ENCODE measurements at regions not wholly inside any gene's neighbourhood (a gene's known extent, or its start where the extent isn't known, plus 50 kb on each side); places are given as distances from the start of the nearest gene placed in this dataset.
"Not testable (repeated sequence)": the region's sequence is repeated elsewhere in the genome, so short reads cannot be mapped to it uniquely, and the experiment has no call there.

GRCh38 chr12:88667615-88668014, 87.3 kb upstream of the KITLG start:
- DNase-seq = not testable (repeated sequence)

GRCh38 chr12:88665071-88665470, 84.8 kb upstream of the KITLG start:
- no peak for DNase-seq

GRCh38 chr12:88662961-88663360, 82.7 kb upstream of the KITLG start:
- DNase-seq = no peak

GRCh38 chr12:88662093-88662492, 81.8 kb upstream of the KITLG start:
- no peak for DNase-seq

- no peak for DNase-seq
Measured at GRCh38 chr12:88658009-88658408, 77.7 kb upstream of the KITLG start.

- no peak for DNase-seq
Measured at GRCh38 chr12:88650715-88651114, 70.4 kb upstream of the KITLG start.

- no peak for DNase-seq
Measured at GRCh38 chr12:88648625-88649024, 68.4 kb upstream of the KITLG start.

GRCh38 chr12:88646824-88647223, 66.6 kb upstream of the KITLG start:
- no peak for DNase-seq

- no peak for DNase-seq
Measured at GRCh38 chr12:88645816-88646215, 65.5 kb upstream of the KITLG start.

- no peak for DNase-seq
Measured at GRCh38 chr12:88644946-88645702, 64.9 kb upstream of the KITLG start.

GRCh38 chr12:88643685-88644084, 63.4 kb upstream of the KITLG start:
- DNase-seq = no peak

- DNase-seq = no peak
Measured at GRCh38 chr12:88642675-88643431, 62.6 kb upstream of the KITLG start.

GRCh38 chr12:88638966-88639760, 58.9 kb upstream of the KITLG start:
- peak; percentile 62 for DNase-seq

GRCh38 chr12:88638388-88638787, 58.1 kb upstream of the KITLG start:
- DNase-seq = no peak

GRCh38 chr12:88634008-88634407, 53.7 kb upstream of the KITLG start:
- peak; percentile 48 for DNase-seq

GRCh38 chr12:88633312-88633711, 53.0 kb upstream of the KITLG start:
- no peak for DNase-seq

- no peak for DNase-seq
Measured at GRCh38 chr12:88630561-88630960, 50.3 kb upstream of the KITLG start.
